ENCODE measurements at regions not wholly inside any gene's neighbourhood (a gene's known extent, or its start where the extent isn't known, plus 50 kb on each side); places are given as distances from the start of the nearest gene placed in this dataset.

DNA sequence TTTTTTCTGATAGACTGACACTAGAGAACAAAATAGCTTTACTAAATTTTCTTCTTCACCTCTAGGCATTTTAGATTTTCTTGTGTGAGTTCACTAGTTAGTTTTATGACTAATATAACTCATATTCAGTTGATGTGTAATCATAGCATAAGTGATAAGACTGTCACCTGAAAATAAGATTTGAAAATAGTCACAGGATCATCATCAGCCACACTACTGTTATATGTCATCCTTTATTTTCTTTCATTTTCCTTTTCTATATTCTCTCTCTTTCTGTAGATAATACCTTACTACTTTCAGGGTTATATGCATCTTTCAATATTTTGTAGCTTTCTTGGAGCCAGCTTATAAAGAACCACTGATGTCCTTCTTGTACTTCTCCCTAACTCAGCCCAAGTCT is 292.6 kb downstream of the TDRD3 start:
- intact Hi-C loops (cut with micrococcal nuclease), result no loop called here
- no peak for ATAC-seq
- H3K9me3 Mint-ChIP-seq, result peaks cover 8% of the 10 kb centered on the region
- H3K4me1 Mint-ChIP-seq (ENCODE audit: low read depth), result no peaks in the 10 kb centered on the region
- H3K36me3 Mint-ChIP-seq (ENCODE audit: low read depth), result no peaks in the 10 kb centered on the region
- CTCF ChIA-PET, result no interaction called here
- TF ChIP-seq, protein P1, sequence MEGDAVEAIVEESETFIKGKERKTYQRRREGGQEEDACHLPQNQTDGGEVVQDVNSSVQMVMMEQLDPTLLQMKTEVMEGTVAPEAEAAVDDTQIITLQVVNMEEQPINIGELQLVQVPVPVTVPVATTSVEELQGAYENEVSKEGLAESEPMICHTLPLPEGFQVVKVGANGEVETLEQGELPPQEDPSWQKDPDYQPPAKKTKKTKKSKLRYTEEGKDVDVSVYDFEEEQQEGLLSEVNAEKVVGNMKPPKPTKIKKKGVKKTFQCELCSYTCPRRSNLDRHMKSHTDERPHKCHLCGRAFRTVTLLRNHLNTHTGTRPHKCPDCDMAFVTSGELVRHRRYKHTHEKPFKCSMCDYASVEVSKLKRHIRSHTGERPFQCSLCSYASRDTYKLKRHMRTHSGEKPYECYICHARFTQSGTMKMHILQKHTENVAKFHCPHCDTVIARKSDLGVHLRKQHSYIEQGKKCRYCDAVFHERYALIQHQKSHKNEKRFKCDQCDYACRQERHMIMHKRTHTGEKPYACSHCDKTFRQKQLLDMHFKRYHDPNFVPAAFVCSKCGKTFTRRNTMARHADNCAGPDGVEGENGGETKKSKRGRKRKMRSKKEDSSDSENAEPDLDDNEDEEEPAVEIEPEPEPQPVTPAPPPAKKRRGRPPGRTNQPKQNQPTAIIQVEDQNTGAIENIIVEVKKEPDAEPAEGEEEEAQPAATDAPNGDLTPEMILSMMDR (IDR thresholded peaks at IDR 0.05), result no peak
- H3K27me3 Mint-ChIP-seq, result peaks cover 1% of the 10 kb centered on the region
- H3K27ac Mint-ChIP-seq, result no peak overlapping the region
- no peak overlapping the region for H3K4me3 Mint-ChIP-seq
- no peak for DNase-seq
- POLR2A ChIA-PET, result no interaction called here

DNA sequence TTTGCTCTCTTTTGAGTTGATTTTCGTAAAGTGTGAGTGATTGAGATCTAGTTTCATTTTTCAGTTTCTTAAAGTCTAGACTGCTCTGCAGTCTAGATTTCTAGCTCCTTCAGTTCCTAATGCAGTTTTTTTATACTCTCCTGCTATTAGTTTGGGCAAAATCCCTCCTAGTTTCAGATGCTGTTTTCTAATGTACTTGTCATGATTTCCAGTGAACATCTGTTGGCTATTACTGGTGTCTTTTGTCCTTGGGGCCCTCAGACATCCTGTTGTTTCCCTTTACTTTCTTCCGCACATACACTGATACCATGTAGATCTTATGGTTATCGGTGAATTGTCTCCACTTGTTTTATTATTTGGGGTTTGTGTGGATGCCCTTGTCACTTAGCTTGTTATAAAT is 292.1 kb downstream of the TDRD3 start:
- no peak overlapping the region for H3K4me3 Mint-ChIP-seq
- TF ChIP-seq, protein P1 (IDR thresholded peaks at IDR 0.05), result no peak
- ChIA-PET POLR2A (no interaction called here), CTCF (no interaction called here)
- H3K4me1 Mint-ChIP-seq (ENCODE audit: low read depth), result no peaks in the 10 kb centered on the region
- intact Hi-C loops (cut with micrococcal nuclease), result no loop called here
- H3K27me3 Mint-ChIP-seq, result peaks cover 1% of the 10 kb centered on the region
- no peak for DNase-seq
- no peak for ATAC-seq
- peaks cover 8% of the 10 kb centered on the region for H3K9me3 Mint-ChIP-seq
- no peaks in the 10 kb centered on the region for H3K36me3 Mint-ChIP-seq (ENCODE audit: low read depth)
- H3K27ac Mint-ChIP-seq, result no peak overlapping the region

DNA sequence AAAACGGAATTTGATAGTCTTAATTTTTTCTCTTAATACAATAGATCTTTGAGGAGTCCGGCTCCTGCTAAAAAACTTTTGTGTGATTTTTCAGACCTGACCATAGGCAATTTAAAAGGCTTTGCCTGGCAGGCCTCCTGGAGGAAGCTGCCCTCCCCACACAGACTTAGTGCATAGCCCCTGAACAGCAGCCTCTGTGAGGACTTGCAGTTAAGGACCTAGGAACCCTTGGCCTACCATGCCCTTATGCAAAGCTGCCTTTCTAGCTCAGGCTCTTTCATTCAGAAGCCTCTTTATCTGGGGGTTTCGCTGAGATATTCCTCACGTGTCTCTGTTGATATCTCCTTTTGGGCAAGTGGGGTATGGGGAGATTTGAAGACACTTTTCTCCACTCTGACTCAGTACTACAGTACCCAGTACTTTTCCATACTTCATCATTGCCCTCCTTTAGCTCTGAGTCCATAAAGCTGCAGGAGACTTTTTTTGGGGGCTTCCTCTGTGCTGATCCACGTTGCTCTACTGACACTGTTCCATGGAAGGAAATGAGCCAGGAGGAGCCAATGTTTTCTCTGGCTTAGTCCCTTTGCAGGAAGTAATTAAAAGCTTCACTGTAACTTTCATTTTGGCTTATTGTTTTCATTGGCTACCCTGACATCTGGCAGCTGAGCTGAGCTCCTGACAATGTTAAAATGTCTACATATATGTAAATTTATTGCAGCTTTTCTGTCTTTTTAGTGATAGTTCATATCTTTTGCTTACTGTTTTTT is 283.1 kb downstream of the TDRD3 start:
- Mint-ChIP-seq H3K27ac (no peak overlapping the region), H3K27me3 (no peaks in the 10 kb centered on the region), H3K4me1 (ENCODE audit: low read depth) (no peaks in the 10 kb centered on the region), H3K9me3 (no peaks in the 10 kb centered on the region), H3K36me3 (ENCODE audit: low read depth) (no peaks in the 10 kb centered on the region), H3K4me3 (no peak overlapping the region)
- ChIA-PET CTCF (no interaction called here), POLR2A (no interaction called here)
- no peak for DNase-seq
- ATAC-seq, result no peak
- intact Hi-C loops (cut with micrococcal nuclease), result no loop called here
- TF ChIP-seq, protein P1 (IDR thresholded peaks at IDR 0.05), result no peak

DNA sequence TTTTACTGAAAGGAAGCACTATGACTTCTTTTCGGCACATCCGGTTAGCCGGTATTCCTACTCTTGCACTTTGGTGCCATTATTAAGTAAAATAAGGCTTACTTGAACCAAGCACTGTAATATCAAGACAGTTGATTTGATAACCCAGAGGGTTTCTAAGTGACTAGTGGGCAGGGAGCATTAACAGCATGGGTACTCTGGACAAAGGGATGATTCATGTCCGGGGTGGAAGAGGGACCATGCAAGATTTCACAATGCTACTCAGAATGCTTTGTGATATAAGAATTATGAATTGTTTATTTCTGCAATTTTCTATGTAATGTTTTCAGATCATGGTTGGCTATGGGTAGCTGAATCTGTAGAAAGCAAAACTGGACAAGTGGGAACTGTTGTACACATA is 282.1 kb downstream of the TDRD3 start:
- no peaks in the 10 kb centered on the region for H3K36me3 Mint-ChIP-seq (ENCODE audit: low read depth)
- TF ChIP-seq, protein P1 (IDR thresholded peaks at IDR 0.05), result no peak
- no peaks in the 10 kb centered on the region for H3K4me1 Mint-ChIP-seq (ENCODE audit: low read depth)
- intact Hi-C loops (cut with micrococcal nuclease), result no loop called here
- no peak for ATAC-seq
- CTCF ChIA-PET, result no interaction called here
- no peak overlapping the region for H3K27ac Mint-ChIP-seq
- POLR2A ChIA-PET, result no interaction called here
- H3K27me3 Mint-ChIP-seq, result no peaks in the 10 kb centered on the region
- no peak overlapping the region for H3K4me3 Mint-ChIP-seq
- H3K9me3 Mint-ChIP-seq, result no peaks in the 10 kb centered on the region
- no peak for DNase-seq

DNA sequence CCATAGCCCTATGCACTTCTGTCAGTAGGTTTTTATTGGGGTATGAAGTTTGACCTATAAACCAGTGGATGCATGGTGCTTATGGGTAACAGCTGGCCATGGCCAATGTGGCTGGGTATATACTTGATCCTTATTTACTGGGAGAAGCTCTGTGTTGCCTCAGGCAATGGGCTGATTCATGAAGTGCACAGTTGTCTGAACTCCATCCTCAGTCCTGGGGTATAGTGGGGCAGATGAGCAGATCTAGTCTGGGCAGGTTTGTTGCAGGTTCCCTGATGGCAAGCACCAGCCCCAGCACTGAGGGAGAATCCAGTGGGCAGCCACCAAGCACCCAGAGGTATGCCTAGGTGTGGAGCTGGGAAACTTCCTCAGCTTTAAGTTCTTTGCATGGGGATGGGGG is 274.4 kb downstream of the TDRD3 start:
- intact Hi-C loops (cut with micrococcal nuclease), result no loop called here
- DNase-seq, result no peak
- no peaks in the 10 kb centered on the region for H3K4me1 Mint-ChIP-seq (ENCODE audit: low read depth)
- H3K4me3 Mint-ChIP-seq, result no peak overlapping the region
- peaks cover 8% of the 10 kb centered on the region for H3K9me3 Mint-ChIP-seq
- no peak for ATAC-seq
- TF ChIP-seq, protein P1 (IDR thresholded peaks at IDR 0.05), result no peak
- H3K36me3 Mint-ChIP-seq (ENCODE audit: low read depth), result no peaks in the 10 kb centered on the region
- no peak overlapping the region for H3K27ac Mint-ChIP-seq
- POLR2A ChIA-PET, result no interaction called here
- H3K27me3 Mint-ChIP-seq, result no peaks in the 10 kb centered on the region
- CTCF ChIA-PET, result no interaction called here
